NOMO-1 treated with dmso at 0.1 percent for 144 hours (cell line): ENCODE measurements at regions not wholly inside any gene's neighbourhood (a gene's known extent, or its start where the extent isn't known, plus 50 kb on each side); places are given as distances from the start of the nearest gene placed in this dataset.
A peak's percentile ranks its signal among the peaks of the same experiment; 100 is the strongest.

Experiments
- DNase-seq: peaks from one replicate; lab custom pipeline; 2025; ENCODE audit not compliant: unreplicated experiment; lab: John Stamatoyannopoulos, UW

- DNase-seq: no peak
Measured at GRCh38 chrX:39835241-39835640, 262.5 kb downstream of the BCOR start.

- no peak for DNase-seq
Measured at GRCh38 chrX:39835776-39836175, 262.0 kb downstream of the BCOR start.

GRCh38 chrX:39836802-39837420 is 260.8 kb downstream of the BCOR start:
- DNase-seq: no peak

GRCh38 chrX:39837688-39838087 is 260.1 kb downstream of the BCOR start:
- DNase-seq: no peak

GRCh38 chrX:39839371-39839770 is 258.4 kb downstream of the BCOR start:
- no peak for DNase-seq

- no peak for DNase-seq
Measured at GRCh38 chrX:39840133-39840532, 257.6 kb downstream of the BCOR start.

- DNase-seq: no peak
Measured at GRCh38 chrX:39840581-39841093, 257.1 kb downstream of the BCOR start.

- no peak for DNase-seq
Measured at GRCh38 chrX:39841604-39842003, 256.2 kb downstream of the BCOR start.

GRCh38 chrX:39842281-39842973 is 255.3 kb downstream of the BCOR start:
- no peak for DNase-seq

- no peak for DNase-seq
Measured at GRCh38 chrX:39843318-39843717, 254.4 kb downstream of the BCOR start.

- no peak for DNase-seq
Measured at GRCh38 chrX:39845233-39845632, 252.5 kb downstream of the BCOR start.

GRCh38 chrX:39846460-39846859 is 251.3 kb downstream of the BCOR start:
- no peak for DNase-seq

- no peak for DNase-seq
Measured at GRCh38 chrX:39848243-39848642, 249.5 kb downstream of the BCOR start.

GRCh38 chrX:39848900-39849299 is 248.9 kb downstream of the BCOR start:
- DNase-seq: no peak

- DNase-seq: no peak
Measured at GRCh38 chrX:39850209-39850608, 247.5 kb downstream of the BCOR start.

GRCh38 chrX:39850630-39851152 is 247.1 kb downstream of the BCOR start:
- peak; percentile 49 for DNase-seq

GRCh38 chrX:39851745-39852455 is 245.9 kb downstream of the BCOR start:
- no peak for DNase-seq

- no peak for DNase-seq
Measured at GRCh38 chrX:39852491-39852890, 245.3 kb downstream of the BCOR start.

- no peak for DNase-seq
Measured at GRCh38 chrX:39853417-39854030, 244.2 kb downstream of the BCOR start.

GRCh38 chrX:39854772-39855747 is 242.7 kb downstream of the BCOR start:
- peak; percentile 61 for DNase-seq
